ENCODE measurements at regions not wholly inside any gene's neighbourhood (a gene's known extent, or its start where the extent isn't known, plus 50 kb on each side); places are given as distances from the start of the nearest gene placed in this dataset.

DNA sequence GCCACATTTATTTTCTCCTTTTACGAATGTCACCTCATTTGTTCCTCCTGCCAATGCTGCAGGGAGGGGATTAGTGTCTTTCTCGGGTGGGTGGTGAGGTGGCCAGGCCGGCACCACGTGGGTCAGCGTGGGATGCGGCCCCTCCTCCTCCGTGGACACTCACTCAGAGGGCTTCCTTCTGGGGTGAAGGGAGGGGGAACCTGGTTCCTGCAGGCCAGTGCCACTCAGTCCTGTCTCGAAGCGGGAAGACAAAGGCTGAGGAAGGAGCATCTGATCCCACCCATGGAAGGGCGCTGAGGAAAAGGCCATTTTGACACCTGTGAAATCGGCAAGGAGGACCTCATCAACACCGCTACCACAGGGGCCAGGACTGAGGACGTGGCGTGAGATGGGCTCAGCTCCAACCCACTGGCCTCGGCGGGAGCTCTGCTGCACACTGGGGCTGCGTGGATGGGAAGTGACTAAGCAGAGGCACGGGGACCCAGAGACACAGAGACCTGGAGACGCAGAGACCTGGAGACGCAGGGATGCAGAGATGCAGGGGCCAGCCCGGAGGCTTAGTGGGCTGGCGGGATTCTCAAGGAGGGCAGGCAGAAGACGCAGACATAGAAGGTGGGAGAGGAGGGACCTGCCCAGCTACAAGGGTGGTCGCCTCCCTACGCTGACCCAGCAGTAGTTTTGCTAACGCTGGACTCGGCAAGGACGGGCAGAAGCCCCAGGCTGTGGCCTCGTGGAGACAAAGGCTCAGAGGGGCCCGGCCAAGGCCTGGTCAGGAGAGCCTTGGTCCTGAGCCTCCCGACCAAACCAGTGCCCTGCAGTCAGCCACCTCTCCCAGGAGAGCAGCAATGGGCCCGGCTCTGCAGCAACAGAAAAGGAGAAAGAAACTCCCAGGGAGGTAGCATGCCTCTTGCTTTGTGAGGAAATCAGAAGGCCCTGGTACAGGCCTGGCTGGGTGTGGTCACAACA lies 1071.2 kb downstream of the BRD1 start:
- TF ChIP-seq POLR2A (IDR thresholded peaks at IDR 0.05) (no peak), EP300 (IDR thresholded peaks at IDR 0.05) (no peak)
- TF ChIP-seq, protein P1, sequence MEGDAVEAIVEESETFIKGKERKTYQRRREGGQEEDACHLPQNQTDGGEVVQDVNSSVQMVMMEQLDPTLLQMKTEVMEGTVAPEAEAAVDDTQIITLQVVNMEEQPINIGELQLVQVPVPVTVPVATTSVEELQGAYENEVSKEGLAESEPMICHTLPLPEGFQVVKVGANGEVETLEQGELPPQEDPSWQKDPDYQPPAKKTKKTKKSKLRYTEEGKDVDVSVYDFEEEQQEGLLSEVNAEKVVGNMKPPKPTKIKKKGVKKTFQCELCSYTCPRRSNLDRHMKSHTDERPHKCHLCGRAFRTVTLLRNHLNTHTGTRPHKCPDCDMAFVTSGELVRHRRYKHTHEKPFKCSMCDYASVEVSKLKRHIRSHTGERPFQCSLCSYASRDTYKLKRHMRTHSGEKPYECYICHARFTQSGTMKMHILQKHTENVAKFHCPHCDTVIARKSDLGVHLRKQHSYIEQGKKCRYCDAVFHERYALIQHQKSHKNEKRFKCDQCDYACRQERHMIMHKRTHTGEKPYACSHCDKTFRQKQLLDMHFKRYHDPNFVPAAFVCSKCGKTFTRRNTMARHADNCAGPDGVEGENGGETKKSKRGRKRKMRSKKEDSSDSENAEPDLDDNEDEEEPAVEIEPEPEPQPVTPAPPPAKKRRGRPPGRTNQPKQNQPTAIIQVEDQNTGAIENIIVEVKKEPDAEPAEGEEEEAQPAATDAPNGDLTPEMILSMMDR (IDR thresholded peaks at IDR 0.05): no peak

Measured in tibial nerve (tissue), 4 donors.